ENCODE measurements at regions not wholly inside any gene's neighbourhood (a gene's known extent, or its start where the extent isn't known, plus 50 kb on each side); places are given as distances from the start of the nearest gene placed in this dataset.

DNA sequence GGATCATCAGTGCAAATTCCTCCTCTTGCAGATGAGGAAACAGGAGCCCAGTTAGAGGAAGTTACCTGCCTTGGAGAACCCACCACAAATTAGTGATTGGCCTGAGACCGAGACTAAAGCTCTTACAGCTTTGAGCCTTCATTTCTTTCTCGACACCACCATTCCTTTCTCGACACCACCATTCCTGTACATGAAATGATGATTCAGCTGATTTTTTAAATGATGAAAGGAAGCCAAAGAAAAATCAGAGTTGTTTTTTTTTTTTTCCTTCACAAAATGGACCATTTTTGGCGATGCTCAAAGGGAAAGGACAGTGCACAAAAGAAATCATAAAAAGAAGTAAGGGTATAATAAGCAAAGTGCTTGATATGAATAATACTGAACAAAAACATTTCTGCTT lies 1080.2 kb upstream of the AUTS2 start:
- no peak overlapping the region for H2AK5ac ChIP-seq (ENCODE audit: low read depth, low read length)
- H2BK120ac ChIP-seq (ENCODE audit: low read depth, low read length): no peak overlapping the region
- DNase-seq (no peak), ATAC-seq (ENCODE audit: low read depth) (no peak)
- dilution Hi-C loops (cut with HindIII; ENCODE audit: low sequenced_read_pairs, unreplicated experiment): no loop called here
- TF ChIP-seq MAFK (IDR thresholded peaks at IDR 0.05; ENCODE audit: low read depth, low read length) (peak; percentile 83), RCOR1 (IDR thresholded peaks at IDR 0.05; ENCODE audit: insufficient replicate concordance, low read length) (no peak)
- no peak overlapping the region for H3K4me2 ChIP-seq (ENCODE audit: low read depth, low read length)
- no peaks in the 10 kb centered on the region for H3K36me3 ChIP-seq (ENCODE audit: control insufficient read depth, insufficient read depth, low read length)
- H3K23ac ChIP-seq (ENCODE audit: low read depth, low read length): no peak overlapping the region
- no peaks in the 10 kb centered on the region for H3K4me1 ChIP-seq (ENCODE audit: control insufficient read depth, insufficient read depth, low read length)
- BruUV-seq (replicated peaks): no TSS peak
- H3K79me1 ChIP-seq (ENCODE audit: low read depth in 1 of 2, low read length in 2 of 2): no peaks in the 10 kb centered on the region
- no peak overlapping the region for H3K18ac ChIP-seq (ENCODE audit: low read depth, low read length)
- H3K56ac ChIP-seq (ENCODE audit: extremely low read depth, insufficient read depth, low read length): no peak overlapping the region
- no peak overlapping the region for H3K4me3 ChIP-seq (ENCODE audit: insufficient read depth, low read depth, low read length)
- ChIA-PET CTCF (no interaction called here), POLR2A (ENCODE audit: unreplicated experiment) (no interaction called here)
- no peak overlapping the region for H4K91ac ChIP-seq (ENCODE audit: insufficient read depth, low read depth, low read length)
- intact Hi-C loops (cut with micrococcal nuclease): no loop called here
- no peak overlapping the region for H3K9ac ChIP-seq (ENCODE audit: low read depth, low read length)
- H4K5ac ChIP-seq (ENCODE audit: low read depth, low read length): no peak overlapping the region
- no peaks in the 10 kb centered on the region for H3K27me3 ChIP-seq (ENCODE audit: control insufficient read depth, insufficient read depth, low read length)
- H3K9me1 ChIP-seq (ENCODE audit: insufficient read depth, low read length): no peaks in the 10 kb centered on the region
- no peak overlapping the region for H2AK9ac ChIP-seq (replicated peaks; ENCODE audit: low read depth, low read length, poor library complexity)
- H2BK15ac ChIP-seq (ENCODE audit: low read depth, low read length): no peak overlapping the region
- no peak overlapping the region for H3K14ac ChIP-seq (replicated peaks; ENCODE audit: low read depth, low read length)
- WGBS, 2 experiments (ENCODE audit: extremely low coverage in 2 of 2, insufficient read length in 1 of 2): no CpG with 5 or more reads among the region's 4 CpGs
- peaks cover 8% of the 10 kb centered on the region for H3K9me3 ChIP-seq (ENCODE audit: control insufficient read depth, insufficient read depth, low read length)
- no peak overlapping the region for H3K4ac ChIP-seq (ENCODE audit: low read depth, low read length)
- in situ Hi-C loops (cut with MboI; ENCODE audit: low sequenced_read_pairs): no loop called here
- H2BK20ac ChIP-seq (ENCODE audit: low read depth, low read length): no peak overlapping the region
- H3K27ac ChIP-seq (ENCODE audit: insufficient read depth, low read length): no peak overlapping the region
- H4K8ac ChIP-seq (ENCODE audit: low read depth in 2 of 2, low read length in 2 of 2): no peak overlapping the region
- H2AFZ ChIP-seq (replicated peaks; ENCODE audit: low read length, poor library complexity): no peak overlapping the region
- no peaks in the 10 kb centered on the region for H4K20me1 ChIP-seq (ENCODE audit: insufficient read depth, low read length)
- H2BK5ac ChIP-seq (ENCODE audit: low read depth, low read length, poor library complexity, severe bottlenecking): no peak overlapping the region

Measured in IMR-90 (cell line).